MM.1S (cell line): ENCODE measurements at regions not wholly inside any gene's neighbourhood (a gene's known extent, or its start where the extent isn't known, plus 50 kb on each side); places are given as distances from the start of the nearest gene placed in this dataset.

Experiments
- DNase-seq: peaks from one replicate; pipeline ENCODE4 v3.0.0-alpha.2; 2015
- H2AFZ ChIP-seq: fragments of 300-600 bp; sonication (generic); 2 replicates; pipeline ENCODE4 v1.6.0; 2016; ENCODE audit warnings: antibody characterized with exemption, low read length
- H3F3A ChIP-seq: fragments of 300-600 bp; sonication (generic); 2 replicates; pipeline ENCODE4 v1.6.1; 2016; ENCODE audit warnings: mild to moderate bottlenecking, antibody characterized with exemption, low read length, moderate library complexity, mixed read lengths; ENCODE audit not compliant: insufficient read depth
- H3K27ac ChIP-seq: fragments of 300-600 bp; sonication (generic); 2 replicates; pipeline ENCODE4 v1.5.1; 2016; ENCODE audit warnings: mild to moderate bottlenecking, low read length
- H3K27me3 ChIP-seq: fragments of 300-600 bp; sonication (generic); replicated peaks from 2 replicates; pipeline ENCODE4 v1.6.0; 2016; ENCODE audit warnings: low read length; ENCODE audit not compliant: insufficient read depth
- H3K36me3 ChIP-seq: fragments of 300-600 bp; sonication (generic); replicated peaks from 2 replicates; pipeline ENCODE4 v1.6.1; 2016; ENCODE audit warnings: mild to moderate bottlenecking, low read length, mixed read lengths; ENCODE audit not compliant: insufficient read depth
- H3K4me1 ChIP-seq: fragments of 300-600 bp; sonication (generic); 2 replicates; pipeline ENCODE4 v1.6.1; 2016; ENCODE audit warnings: low read length, mixed read lengths
- H3K4me2 ChIP-seq: fragments of 300-600 bp; sonication (generic); 2 replicates; pipeline ENCODE4 v1.6.0; 2016; ENCODE audit warnings: low read depth, low read length
- H3K4me3 ChIP-seq: fragments of 300-600 bp; sonication (generic); 2 replicates; pipeline ENCODE4 v1.5.1; 2016; ENCODE audit warnings: low read length, mixed read lengths
- H3K79me2 ChIP-seq: fragments of 300-600 bp; sonication (generic); 2 replicates; pipeline ENCODE4 v1.6.1; 2016; ENCODE audit warnings: mixed run types, low read length, mixed read lengths
- H3K9ac ChIP-seq: fragments of 300-600 bp; sonication (generic); 2 replicates; pipeline ENCODE4 v1.6.1; 2016; ENCODE audit warnings: low read length, mixed read lengths
- H3K9me2 ChIP-seq: fragments of 300-600 bp; sonication (generic); replicated peaks from 2 replicates; pipeline ENCODE4 v1.6.1; 2016; ENCODE audit warnings: mild to moderate bottlenecking, low read length, mixed read lengths; ENCODE audit not compliant: insufficient read depth
- H3K9me3 ChIP-seq: fragments of 300-600 bp; sonication (generic); replicated peaks from 2 replicates; pipeline ENCODE4 v1.6.1; 2016; ENCODE audit warnings: mild to moderate bottlenecking, low read length, mixed read lengths; ENCODE audit not compliant: insufficient read depth
- H4K20me1 ChIP-seq: fragments of 300-600 bp; sonication (generic); 2 replicates; pipeline ENCODE4 v1.6.1; 2016; ENCODE audit warnings: mild to moderate bottlenecking, low read length, moderate library complexity, mixed read lengths; ENCODE audit not compliant: insufficient read depth
- EZH2 ChIP-seq: fragments of 300-600 bp; sonication (generic); optimal IDR thresholded peaks from 2 replicates; pipeline ENCODE3; 2017; ENCODE audit warnings: low read depth, mild to moderate bottlenecking, antibody characterized with exemption, low read length, mixed read lengths
- EZH2phosphoT487 ChIP-seq: fragments of 300-600 bp; sonication (generic); IDR thresholded peaks from 2 replicates; pipeline ENCODE4 v1.6.1; 2018; ENCODE audit warnings: antibody characterized with exemption, low read length
- TF ChIP-seq, protein P1 (sequence below): fragments of 300-600 bp; sonication (generic); IDR thresholded peaks from 2 replicates; pipeline ENCODE4 v1.5.1; 2016; ENCODE audit warnings: antibody characterized with exemption, low read length, mixed read lengths

- Histone ChIP-seq H3K4me3 (no peak overlapping the region), H2AFZ (no peak overlapping the region), H3F3A (peaks cover 8% of the 10 kb centered on the region; the same call in 1 of the 2 replicates), H3K9ac (no peak overlapping the region), H3K79me2 (no peaks in the 10 kb centered on the region), H3K36me3 (no peaks in the 10 kb centered on the region), H3K27ac (no peak overlapping the region), H3K4me2 (no peak overlapping the region), H3K9me3 (no peaks in the 10 kb centered on the region), H3K4me1 (peaks cover 7% of the 10 kb centered on the region; the same call in 1 of the 2 replicates), H4K20me1 (no peaks in the 10 kb centered on the region), H3K27me3 (no peaks in the 10 kb centered on the region), H3K9me2 (no peaks in the 10 kb centered on the region)
- no peak for DNase-seq
- TF ChIP-seq EZH2: no peak
- TF ChIP-seq, protein P1, sequence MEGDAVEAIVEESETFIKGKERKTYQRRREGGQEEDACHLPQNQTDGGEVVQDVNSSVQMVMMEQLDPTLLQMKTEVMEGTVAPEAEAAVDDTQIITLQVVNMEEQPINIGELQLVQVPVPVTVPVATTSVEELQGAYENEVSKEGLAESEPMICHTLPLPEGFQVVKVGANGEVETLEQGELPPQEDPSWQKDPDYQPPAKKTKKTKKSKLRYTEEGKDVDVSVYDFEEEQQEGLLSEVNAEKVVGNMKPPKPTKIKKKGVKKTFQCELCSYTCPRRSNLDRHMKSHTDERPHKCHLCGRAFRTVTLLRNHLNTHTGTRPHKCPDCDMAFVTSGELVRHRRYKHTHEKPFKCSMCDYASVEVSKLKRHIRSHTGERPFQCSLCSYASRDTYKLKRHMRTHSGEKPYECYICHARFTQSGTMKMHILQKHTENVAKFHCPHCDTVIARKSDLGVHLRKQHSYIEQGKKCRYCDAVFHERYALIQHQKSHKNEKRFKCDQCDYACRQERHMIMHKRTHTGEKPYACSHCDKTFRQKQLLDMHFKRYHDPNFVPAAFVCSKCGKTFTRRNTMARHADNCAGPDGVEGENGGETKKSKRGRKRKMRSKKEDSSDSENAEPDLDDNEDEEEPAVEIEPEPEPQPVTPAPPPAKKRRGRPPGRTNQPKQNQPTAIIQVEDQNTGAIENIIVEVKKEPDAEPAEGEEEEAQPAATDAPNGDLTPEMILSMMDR: no peak
- TF ChIP-seq EZH2phosphoT487: no peak
These were observed 320.1 kb downstream of the CDH2 start for GRCh38 chr18:27856820-27857219.

GRCh38 chr18:27855486-27855885, 321.4 kb downstream of the CDH2 start:
- Histone ChIP-seq H3K27ac (no peak overlapping the region), H3K79me2 (no peaks in the 10 kb centered on the region), H3K9me3 (no peaks in the 10 kb centered on the region), H3K36me3 (no peaks in the 10 kb centered on the region), H4K20me1 (no peaks in the 10 kb centered on the region), H3K4me1 (0 out of 2 replicates have a peak, but pooled peaks cover 3% of the 10 kb centered on the region), H3K4me2 (no peak overlapping the region), H3K27me3 (no peaks in the 10 kb centered on the region), H2AFZ (no peak overlapping the region), H3K9ac (no peak overlapping the region), H3K9me2 (no peaks in the 10 kb centered on the region), H3K4me3 (no peak overlapping the region), H3F3A (0 out of 2 replicates have a peak, but pooled peaks cover under 1% of the 10 kb centered on the region)
- no peak for DNase-seq
- no peak for TF ChIP-seq EZH2phosphoT487

GRCh38 chr18:27854631-27855030, 322.3 kb downstream of the CDH2 start:
- Histone ChIP-seq H3K4me2 (no peak overlapping the region), H3K9me2 (no peaks in the 10 kb centered on the region), H3K36me3 (no peaks in the 10 kb centered on the region), H3K79me2 (no peaks in the 10 kb centered on the region), H3F3A (no peaks in the 10 kb centered on the region), H2AFZ (no peak overlapping the region), H3K4me1 (no peaks in the 10 kb centered on the region), H3K9ac (no peak overlapping the region), H4K20me1 (no peaks in the 10 kb centered on the region), H3K27ac (no peak overlapping the region; the same call in 1 of the 2 replicates), H3K4me3 (no peak overlapping the region), H3K9me3 (no peaks in the 10 kb centered on the region), H3K27me3 (no peaks in the 10 kb centered on the region)
- peak; percentile 22 for DNase-seq
- TF ChIP-seq EZH2phosphoT487 (no peak), EZH2 (no peak)

DNA sequence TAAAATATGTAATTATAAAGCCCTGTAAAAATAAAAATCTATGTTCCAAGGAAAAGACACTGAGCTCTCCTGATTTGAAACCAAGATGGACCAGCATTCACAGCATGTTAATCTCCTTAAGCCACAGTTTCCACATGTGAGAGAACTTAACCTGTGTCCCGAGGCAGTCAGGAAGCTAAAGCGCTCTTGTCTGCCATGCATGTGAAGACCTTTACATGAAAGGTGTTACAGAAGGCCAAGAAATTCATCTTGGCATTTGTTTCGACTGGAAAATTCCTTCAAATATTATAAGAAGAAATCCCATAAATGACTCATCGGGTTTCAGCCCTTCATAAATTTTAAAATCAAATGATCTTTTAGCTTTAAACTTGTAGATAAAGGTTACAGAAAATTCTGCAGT, 328.6 kb downstream of the CDH2 start:
- Histone ChIP-seq H4K20me1 (no peaks in the 10 kb centered on the region), H3K27me3 (no peaks in the 10 kb centered on the region)

More for the DNA sequence above, 328.6 kb downstream of the CDH2 start:
- Histone ChIP-seq H3K4me3 (no peak overlapping the region), H3K9me2 (no peaks in the 10 kb centered on the region), H3K27ac (no peak overlapping the region), H3K4me2 (no peak overlapping the region), H3K4me1 (no peaks in the 10 kb centered on the region), H2AFZ (no peak overlapping the region), H3K9me3 (no peaks in the 10 kb centered on the region), H3K9ac (no peak overlapping the region), H3K79me2 (no peaks in the 10 kb centered on the region), H3K36me3 (no peaks in the 10 kb centered on the region), H3F3A (no peaks in the 10 kb centered on the region)
- TF ChIP-seq, protein P1: no peak
- no peak for TF ChIP-seq EZH2
- no peak for TF ChIP-seq EZH2phosphoT487
- DNase-seq: no peak
